ENCODE measurements at regions not wholly inside any gene's neighbourhood (a gene's known extent, or its start where the extent isn't known, plus 50 kb on each side); places are given as distances from the start of the nearest gene placed in this dataset.
"Not testable (repeated sequence)": the region's sequence is repeated elsewhere in the genome, so short reads cannot be mapped to it uniquely, and the experiment has no call there.

DNA sequence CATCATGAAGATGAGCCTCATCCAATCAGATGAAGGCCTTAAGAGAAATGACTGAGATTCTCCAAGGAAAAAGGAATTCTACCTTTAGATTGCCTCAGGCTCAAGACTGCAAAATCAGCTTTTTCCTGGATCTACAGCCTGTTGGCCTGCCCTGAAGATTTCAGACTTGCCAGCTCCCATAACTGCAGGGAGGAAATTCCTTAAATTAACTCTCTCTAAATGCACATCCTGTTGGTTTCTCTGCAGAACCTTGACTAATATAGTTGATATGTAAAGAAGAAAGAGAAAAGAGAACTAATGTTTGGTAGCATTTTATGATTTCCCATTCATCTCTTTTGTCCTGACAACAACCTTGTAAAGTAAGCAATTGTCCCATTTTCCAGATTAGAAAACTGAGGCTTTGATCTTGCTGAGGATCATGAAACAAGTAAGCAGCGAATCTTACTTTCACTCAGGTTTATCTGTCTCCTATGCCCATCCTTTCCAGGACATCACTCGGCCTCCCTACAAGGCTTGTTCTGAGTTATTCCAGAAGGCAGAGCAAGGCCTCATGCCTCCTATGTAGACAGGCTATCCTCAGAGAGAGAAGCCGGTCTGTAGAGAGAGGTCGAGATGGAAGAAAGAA is 115.0 kb upstream of the LDB2 start:
- no peaks in the 10 kb centered on the region for H3K27me3 ChIP-seq
- H3K4me3 ChIP-seq = no peak overlapping the region
- no peaks in the 10 kb centered on the region for H3K9me3 ChIP-seq
- no peak for DNase-seq
- no peaks in the 10 kb centered on the region for H3K36me3 ChIP-seq

DNA sequence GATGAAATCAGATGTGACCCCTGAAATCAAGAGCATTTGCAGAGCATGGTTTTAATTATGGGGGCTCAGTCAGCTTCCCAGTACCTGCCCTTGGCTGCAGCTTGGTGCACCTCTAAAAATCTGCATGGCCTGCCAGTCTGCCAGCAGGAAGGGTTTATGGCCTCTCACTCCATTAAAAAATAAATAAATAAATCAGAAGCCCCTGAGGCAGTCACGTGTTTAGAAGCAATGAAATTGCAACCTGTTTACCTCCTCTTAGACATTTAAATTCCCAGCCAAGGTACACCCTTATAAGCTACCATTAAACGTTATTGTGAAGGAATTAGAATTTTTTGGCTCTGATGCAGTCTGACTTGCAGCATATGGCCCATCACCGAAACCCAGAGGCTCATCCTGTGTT is 114.0 kb upstream of the LDB2 start:
- no peak for DNase-seq
- no peaks in the 10 kb centered on the region for H3K27me3 ChIP-seq
- H3K4me3 ChIP-seq = no peak overlapping the region
- H3K9me3 ChIP-seq = no peaks in the 10 kb centered on the region
- H3K36me3 ChIP-seq = no peaks in the 10 kb centered on the region

DNA sequence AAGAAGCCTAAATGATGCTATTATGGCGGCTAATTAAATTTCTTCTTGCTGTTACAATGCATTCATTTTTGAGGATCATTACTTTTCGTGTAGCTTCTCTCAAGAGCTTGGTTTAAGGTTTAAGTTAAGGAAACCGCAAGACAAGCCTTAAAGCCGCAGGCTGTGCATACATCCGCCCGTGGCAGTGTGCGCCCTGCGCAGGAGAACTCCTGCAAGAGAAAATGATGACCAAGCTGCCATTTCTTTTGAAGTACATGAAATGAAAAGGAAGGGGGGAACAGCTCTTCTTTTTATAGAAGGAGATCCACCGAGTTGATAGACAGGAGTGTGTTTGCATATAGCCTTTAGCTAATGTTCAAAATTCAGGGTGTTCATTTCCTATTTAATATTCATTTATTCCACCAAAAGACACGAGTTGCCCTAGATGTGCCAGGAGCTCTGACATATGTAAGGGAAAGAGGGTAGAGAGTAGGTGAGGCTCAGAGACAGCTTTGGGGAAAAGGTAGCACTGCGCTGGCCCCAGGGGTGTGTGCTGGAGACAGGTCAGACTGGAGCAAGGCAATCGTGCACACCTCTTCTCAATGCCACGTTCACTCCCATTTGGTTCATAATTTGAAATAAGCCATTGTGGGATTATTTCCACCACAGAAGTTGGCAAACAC is 112.1 kb upstream of the LDB2 start:
- DNase-seq = no peak

DNA sequence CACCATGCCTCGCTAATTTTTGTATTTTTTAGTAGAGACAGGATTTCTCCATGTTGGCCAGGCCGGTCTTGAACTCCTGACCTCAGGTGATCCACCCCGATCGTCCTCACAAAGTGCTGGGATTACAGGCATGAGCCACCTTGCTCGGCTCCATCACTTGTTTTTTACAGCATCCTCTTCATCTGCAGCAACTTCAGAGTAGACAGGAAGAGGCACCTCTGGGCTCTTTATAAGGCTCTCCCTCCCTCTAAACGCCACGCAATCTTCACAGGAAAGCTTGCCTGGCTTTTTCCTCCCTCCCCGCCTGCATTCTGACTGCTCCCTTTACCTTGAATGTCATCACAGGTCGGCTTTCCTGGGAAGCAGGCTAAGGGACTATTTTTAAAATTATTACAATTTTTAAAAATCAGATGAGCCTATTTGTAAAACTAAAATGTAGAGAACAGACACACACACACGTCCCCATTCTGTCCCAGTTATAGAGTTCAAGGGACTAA is 111.5 kb upstream of the LDB2 start:
- Histone ChIP-seq H3K27me3 (no peaks in the 10 kb centered on the region), H3K9me3 (no peaks in the 10 kb centered on the region), H3K36me3 (no peaks in the 10 kb centered on the region), H3K4me3 (no peak overlapping the region)
- no peak for DNase-seq

More for the DNA sequence above, 112.1 kb upstream of the LDB2 start:
- no peaks in the 10 kb centered on the region for H3K27me3 ChIP-seq
- H3K9me3 ChIP-seq = no peaks in the 10 kb centered on the region
- no peak overlapping the region for H3K4me3 ChIP-seq
- no peaks in the 10 kb centered on the region for H3K36me3 ChIP-seq

DNA sequence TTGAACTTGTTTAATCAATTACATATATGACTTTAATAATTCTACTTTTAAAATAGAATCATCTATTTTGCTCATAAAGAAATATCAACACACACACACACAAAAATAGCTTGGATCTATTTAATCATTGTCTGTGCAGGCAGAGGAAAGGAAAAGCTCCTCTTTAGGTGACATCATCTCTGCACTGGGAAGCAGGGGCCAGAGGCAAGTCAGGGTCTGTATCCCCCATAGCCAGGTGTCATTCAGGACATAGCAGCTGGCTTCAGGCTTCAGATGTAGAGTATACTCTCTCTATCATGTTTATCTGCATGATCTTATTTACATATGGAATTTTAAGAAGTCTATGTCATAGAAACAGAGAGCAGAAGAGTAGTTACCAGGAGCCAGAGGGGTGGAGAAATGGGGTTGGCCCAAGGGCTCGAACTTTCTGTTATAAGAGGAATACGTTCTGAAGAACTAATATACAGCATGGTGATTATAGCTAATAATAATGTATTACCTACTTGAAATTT is 110.4 kb upstream of the LDB2 start:
- Histone ChIP-seq H3K36me3 (no peaks in the 10 kb centered on the region), H3K27me3 (no peaks in the 10 kb centered on the region), H3K4me3 (no peak overlapping the region), H3K9me3 (no peaks in the 10 kb centered on the region)
- no peak for DNase-seq

DNA sequence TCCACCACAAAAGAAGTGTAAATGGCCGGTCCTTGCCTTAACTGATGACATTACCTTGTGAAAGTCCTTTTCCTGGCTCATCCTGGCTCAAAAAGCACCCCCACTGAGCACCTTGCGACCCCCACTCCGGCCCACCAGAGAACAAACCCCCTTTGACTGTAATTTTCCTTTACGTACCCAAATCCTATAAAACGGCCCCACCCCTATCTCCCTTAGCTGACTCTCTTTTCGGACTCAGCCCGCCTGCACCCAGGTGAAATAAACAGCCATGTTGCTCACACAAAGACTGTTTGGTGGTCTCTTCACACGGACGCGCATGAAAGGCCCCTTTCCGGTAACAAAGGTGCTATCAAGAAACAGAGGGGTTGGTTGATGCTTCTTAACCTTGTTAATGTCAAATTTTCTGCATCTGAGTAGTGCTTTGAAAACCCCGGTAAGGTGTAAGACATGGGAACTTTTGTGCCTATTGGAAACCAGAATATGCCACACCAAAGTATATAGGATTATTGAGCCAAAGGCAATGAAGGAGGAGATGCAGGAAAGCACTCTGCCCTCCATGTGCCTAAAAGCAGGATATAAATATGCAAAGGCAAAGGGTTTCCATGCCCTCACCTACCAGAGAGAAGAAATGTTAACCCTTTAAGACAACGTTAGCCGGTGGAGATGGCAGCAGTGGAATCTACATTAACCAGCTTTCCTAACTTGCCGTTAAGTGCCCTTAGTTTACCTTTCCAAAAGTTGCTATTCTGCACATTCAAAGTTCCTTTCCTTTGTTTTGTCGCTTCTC is 105.4 kb upstream of the LDB2 start:
- not testable (repeated sequence) for DNase-seq

DNA sequence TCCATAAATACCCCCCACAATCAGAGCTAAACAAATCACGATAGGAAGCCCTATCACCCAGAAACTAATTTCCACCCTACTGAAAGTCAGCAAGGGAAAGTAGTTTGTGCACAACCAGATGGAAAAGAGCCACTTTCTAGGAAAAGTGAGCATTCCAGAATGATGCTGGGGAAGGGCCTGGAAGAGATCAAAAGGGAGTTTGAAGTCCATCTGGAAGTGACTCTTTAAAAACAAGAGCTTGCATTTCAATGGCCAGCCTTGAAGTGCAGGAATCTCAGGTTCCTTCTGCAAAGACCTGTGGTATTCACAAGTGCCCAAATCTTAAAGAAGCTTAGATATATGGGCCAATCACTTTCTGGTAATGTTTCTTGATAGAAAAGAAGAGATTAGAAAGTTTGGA is 97.0 kb upstream of the LDB2 start:
- Histone ChIP-seq H3K9me3 (no peaks in the 10 kb centered on the region), H3K27me3 (no peaks in the 10 kb centered on the region), H3K36me3 (no peaks in the 10 kb centered on the region), H3K4me3 (no peak overlapping the region)
- DNase-seq = no peak

More for the DNA sequence above, 105.4 kb upstream of the LDB2 start:
- not testable (repeated sequence) for H3K36me3 ChIP-seq, H3K9me3 ChIP-seq, H3K27me3 ChIP-seq, H3K4me3 ChIP-seq

DNA sequence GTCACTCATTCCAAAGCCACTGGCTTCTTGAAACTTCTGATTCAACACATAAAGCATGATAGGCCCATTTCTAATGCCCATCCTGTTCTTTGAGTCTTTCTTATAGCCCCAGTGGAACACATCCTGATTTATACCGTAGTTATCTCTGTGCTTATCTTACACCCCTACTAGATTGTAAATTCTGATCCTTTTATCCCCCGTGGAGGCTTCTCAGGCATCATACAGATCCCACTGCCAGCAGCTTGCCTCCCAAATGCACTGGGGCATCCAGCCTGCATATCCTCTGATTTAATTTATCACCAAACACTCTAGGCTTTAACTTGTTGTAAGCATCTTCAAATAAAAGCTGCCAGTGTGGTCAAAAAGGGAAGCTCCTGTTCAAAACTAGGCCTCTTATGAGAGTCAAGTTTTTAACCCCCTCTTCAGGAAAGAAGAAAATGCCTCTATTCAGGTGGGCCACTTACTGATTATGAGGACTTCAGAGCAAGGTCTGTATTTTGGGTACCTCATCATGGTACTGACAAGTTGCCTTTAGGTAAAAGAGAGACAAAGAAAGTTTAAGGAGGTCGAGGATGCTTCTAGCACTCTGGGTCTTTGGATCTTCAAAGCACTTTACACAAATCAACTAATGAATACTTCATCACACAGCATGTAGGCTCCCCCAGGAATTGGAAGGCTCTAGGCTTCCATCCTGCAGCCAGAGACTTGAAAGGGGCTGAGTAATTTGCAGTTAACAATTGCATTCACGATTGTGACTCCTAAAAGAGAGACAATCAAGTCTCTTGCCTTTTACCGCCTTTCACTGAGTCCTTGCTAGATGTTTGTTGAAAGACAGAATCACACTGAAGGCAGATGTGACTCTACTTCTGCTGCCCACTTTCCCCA is 95.8 kb upstream of the LDB2 start:
- no peak overlapping the region for H3K4me3 ChIP-seq
- no peaks in the 10 kb centered on the region for H3K27me3 ChIP-seq
- no peaks in the 10 kb centered on the region for H3K36me3 ChIP-seq
- H3K9me3 ChIP-seq = no peaks in the 10 kb centered on the region
- no peak for DNase-seq

DNA sequence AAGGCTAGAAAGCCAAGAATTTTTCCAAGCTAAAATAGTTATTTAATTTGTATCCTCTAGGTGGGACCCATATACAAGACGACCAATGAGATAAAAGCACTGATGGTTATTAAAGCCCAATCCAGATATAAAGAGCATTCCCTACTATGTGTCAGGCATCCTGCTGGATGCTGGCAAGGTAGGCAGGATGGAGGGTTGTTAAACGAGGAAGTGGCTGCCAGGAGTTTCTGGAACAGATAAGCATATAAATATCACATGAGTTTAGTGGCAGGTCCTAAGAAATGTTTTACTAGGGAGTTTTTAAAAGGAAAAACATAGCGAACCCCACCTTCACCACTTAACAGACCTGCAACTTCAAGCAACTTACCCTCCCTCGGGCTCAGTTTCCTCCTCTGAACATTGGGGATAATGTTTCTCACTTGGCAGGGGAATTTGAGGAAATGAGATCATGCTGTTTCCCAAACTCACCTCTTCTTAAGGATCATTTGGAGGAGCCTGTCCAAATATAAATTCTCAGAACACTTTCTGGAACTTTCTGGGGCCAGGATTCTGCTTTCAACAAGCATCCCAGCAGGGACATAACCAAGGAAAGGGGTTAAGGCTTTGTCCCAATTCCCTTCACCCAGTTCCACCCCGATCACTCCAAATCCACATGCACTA is 94.3 kb upstream of the LDB2 start:
- H3K4me3 ChIP-seq = no peak overlapping the region
- no peak for DNase-seq
- no peaks in the 10 kb centered on the region for H3K36me3 ChIP-seq
- H3K9me3 ChIP-seq = no peaks in the 10 kb centered on the region
- H3K27me3 ChIP-seq = no peaks in the 10 kb centered on the region

DNA sequence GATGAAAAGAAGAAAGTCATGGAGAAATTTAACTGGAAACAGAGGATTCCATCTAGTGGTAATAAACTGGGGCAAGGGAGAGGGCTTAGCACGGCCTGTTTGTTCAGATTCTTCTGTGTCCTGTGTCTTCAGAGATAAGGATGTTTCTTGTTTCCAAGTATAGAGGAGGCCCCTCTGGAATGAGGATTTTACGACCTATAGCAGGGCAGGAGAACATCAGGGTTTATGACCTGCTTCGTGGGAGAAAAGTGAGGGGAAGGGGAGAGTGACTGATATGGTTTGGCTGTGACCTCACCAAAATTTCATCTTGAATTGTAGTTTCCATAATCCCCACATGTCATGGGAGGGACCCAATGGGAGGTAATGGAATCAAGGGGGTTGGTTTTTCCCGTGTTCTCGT is 93.0 kb upstream of the LDB2 start:
- DNase-seq = no peak
- Histone ChIP-seq H3K9me3 (no peaks in the 10 kb centered on the region), H3K4me3 (no peak overlapping the region), H3K36me3 (no peaks in the 10 kb centered on the region), H3K27me3 (no peaks in the 10 kb centered on the region)

DNA sequence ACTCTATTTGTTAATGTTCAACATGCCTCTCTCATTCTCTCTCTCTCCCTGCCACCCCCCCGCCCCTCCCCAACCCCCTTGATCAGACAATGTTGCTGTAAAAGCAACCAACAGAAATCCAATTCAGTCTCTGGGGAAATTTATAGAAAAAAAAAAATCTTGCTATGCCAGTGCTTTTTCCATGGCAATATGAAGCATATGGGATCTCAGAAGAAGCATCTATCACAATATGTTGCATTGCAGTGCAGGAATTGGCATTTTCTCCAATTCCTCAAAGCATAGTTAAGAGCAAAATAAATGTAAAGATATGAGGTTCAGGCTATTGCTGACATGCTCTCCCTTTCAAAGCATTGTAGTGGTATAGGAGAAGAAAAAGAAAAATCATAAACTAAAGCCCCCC is 90.9 kb upstream of the LDB2 start:
- Histone ChIP-seq H3K27me3 (no peaks in the 10 kb centered on the region), H3K36me3 (no peaks in the 10 kb centered on the region), H3K4me3 (no peak overlapping the region), H3K9me3 (no peaks in the 10 kb centered on the region; the same call in 1 of the 2 replicates)
- no peak for DNase-seq

DNA sequence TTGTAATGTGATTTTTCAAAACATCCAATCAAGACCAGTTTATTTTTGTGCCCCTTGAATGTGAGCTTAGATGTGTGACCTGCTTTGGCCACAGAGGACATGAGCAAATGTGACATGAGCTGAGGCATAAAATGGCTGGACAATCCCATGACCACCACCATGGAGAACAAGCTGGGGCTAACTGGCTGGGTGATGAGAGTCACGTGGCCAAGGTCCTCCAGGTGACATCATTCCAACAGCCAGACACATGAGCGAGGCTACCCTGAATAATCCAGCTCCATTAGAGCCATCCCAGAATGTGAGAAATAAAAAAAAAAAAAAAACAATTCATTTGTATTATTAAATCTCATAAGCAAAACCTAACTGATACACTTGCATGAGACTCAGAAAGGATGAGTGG is 90.4 kb upstream of the LDB2 start:
- DNase-seq = no peak
- peaks cover 4% of the 10 kb centered on the region; the same call in 1 of the 2 replicates for H3K9me3 ChIP-seq

DNA sequence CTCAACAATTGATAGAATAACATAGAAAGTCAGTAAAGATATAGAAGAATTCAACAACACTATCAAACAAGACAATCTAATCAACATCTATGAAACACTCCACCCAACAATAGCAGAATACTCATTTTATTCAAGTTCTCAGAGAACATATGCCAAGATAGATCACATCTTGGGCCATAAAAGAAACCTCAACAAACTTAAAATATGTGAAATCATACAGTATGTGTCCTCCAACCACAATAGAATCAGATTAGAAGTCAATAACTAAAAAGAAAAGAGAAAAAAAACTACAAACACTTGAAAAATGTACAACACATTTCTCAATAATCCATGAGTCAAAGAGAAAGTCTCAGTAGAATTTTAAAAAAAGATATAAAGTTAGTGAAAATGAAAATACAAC is 78.6 kb upstream of the LDB2 start:
- no peaks in the 10 kb centered on the region for H3K36me3 ChIP-seq
- H3K27me3 ChIP-seq = no peaks in the 10 kb centered on the region
- no peak overlapping the region for H3K4me3 ChIP-seq
- H3K9me3 ChIP-seq = no peaks in the 10 kb centered on the region
- no peak for DNase-seq

More for the DNA sequence above, 90.4 kb upstream of the LDB2 start:
- H3K4me3 ChIP-seq = no peak overlapping the region
- H3K27me3 ChIP-seq = no peaks in the 10 kb centered on the region
- H3K36me3 ChIP-seq = no peaks in the 10 kb centered on the region

DNA sequence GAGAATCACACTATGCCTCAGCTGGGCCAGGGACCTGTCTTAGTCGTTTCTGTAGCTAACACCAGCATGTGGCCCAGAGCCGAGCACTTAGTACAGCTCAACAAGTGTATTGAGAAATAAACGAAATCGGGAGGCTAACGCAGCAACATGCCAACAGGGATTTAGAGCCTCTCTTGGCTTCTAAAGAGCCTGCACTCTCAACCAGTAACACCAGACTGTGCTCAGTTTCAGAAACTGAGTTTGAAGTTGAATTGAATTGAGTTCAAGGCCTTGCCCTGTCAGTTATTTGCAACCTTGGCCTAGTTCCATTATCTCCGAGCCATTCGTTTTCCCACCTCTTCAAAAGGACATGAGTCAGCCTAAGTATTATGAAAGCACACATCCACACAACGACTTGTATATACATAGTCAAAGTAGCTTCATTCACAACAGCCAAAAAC is 71.3 kb upstream of the LDB2 start:
- Histone ChIP-seq H3K4me3 (no peak overlapping the region), H3K9me3 (no peaks in the 10 kb centered on the region), H3K36me3 (no peaks in the 10 kb centered on the region), H3K27me3 (no peaks in the 10 kb centered on the region)
- peak; percentile 45 for DNase-seq

DNA sequence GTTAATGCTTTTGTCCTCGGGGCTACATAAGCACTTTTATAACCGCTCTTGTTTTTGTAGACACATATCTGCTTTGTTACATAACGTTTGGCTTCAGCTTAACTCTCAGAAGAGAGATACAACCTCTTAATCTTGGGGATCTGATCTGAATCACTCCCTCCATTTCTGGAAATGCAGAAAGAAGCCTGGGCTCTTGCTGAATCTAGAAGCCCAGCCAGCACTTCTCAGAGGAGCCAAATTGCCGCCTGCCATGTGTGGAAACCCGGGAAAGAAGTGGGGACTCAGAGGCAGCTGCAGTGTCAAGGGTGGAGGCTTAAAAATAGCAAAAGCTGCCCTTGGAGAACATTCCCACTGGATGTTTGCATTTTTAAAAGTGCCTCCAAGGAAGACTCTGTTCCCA is 69.3 kb upstream of the LDB2 start:
- H3K4me3 ChIP-seq = no peak overlapping the region
- no peaks in the 10 kb centered on the region for H3K36me3 ChIP-seq
- H3K27me3 ChIP-seq = no peaks in the 10 kb centered on the region
- no peak for DNase-seq
- no peaks in the 10 kb centered on the region for H3K9me3 ChIP-seq

DNA sequence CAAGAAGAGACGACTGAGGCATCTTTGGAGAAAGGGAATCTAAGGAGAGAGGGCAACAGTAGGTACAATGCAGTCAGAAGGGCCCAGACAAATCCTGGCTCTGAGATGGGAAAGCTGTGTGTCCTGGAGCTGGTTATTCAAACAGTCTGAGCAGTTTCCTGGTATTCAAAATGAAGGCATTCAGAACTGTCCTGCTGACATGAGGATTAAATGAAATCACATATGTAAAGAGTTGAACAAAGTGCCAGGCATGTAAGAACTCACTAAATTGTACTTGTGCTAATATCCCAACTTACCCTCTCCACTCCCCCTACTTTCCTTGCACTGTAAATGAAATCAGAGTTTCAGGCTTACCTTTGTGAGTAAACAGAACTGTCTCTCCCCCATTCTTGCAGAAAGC is 60.9 kb upstream of the LDB2 start:
- DNase-seq = no peak
- Histone ChIP-seq H3K9me3 (0 out of 2 replicates have a peak, but pooled peaks cover 5% of the 10 kb centered on the region), H3K27me3 (no peaks in the 10 kb centered on the region), H3K36me3 (no peaks in the 10 kb centered on the region), H3K4me3 (no peak overlapping the region)
